Esophagus muscularis mucosa (tissue), 3 donors: ENCODE measurements at regions not wholly inside any gene's neighbourhood (a gene's known extent, or its start where the extent isn't known, plus 50 kb on each side); places are given as distances from the start of the nearest gene placed in this dataset.

Source experiments
- CTCF ChIP-seq, 3 experiments: fragments of 200-600 bp in 2 of 3; fragments of 450-650 bp in 1 of 3; sonication (generic) in 2 of 3; IDR thresholded peaks; one replicate each; pipeline ENCODE4 v1.5.1; 2017 to 2019; ENCODE audit warnings: antibody characterized with exemption in 3 of 3, mild to moderate bottlenecking in 2 of 3, moderate library complexity in 1 of 3
- POLR2A ChIP-seq: fragments of 450-650 bp; IDR thresholded peaks from one replicate; pipeline ENCODE4 v1.6.1; 2017; ENCODE audit warnings: antibody characterized with exemption, moderate library complexity, mild to moderate bottlenecking, low read depth

- no peak for TF ChIP-seq CTCF (IDR thresholded peaks at IDR 0.05)
- TF ChIP-seq POLR2A, result no peak
These were observed 212.5 kb downstream of the ZFP36L2 start for GRCh38 chr2:43013821-43014345.
